NCI-H1105 treated with DMSO at 0.1 percent for 48 hours (cell line): ENCODE measurements at regions not wholly inside any gene's neighbourhood (a gene's known extent, or its start where the extent isn't known, plus 50 kb on each side); places are given as distances from the start of the nearest gene placed in this dataset.
"Not testable (repeated sequence)": the region's sequence is repeated elsewhere in the genome, so short reads cannot be mapped to it uniquely, and the experiment has no call there.

Source experiments
- DNase-seq: peaks from one replicate; lab custom pipeline; 2025; lab: John Stamatoyannopoulos, UW

- no peak for DNase-seq
Measured at GRCh38 chr14:39673270-39673711, 241.1 kb upstream of the FBXO33 start.

DNA sequence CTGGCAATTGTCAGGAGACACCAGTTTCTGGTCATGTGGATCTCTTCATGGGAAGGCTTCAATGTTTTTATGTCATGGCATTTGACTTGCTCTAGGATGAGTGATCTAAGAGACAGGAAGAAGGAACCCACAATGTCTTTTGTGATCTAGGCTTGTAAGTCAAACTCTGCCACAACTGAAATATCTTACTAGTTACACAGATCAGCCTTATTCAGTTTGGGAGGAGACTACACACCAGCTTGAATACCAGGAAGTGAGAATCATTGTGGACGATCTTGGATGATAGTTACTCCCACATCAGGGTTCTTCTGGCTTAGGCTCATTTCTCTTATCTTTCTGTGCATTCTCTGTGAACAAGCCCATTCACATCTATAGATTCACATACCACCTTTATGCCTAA, 236.2 kb upstream of the FBXO33 start:
- no peak for DNase-seq

GRCh38 chr14:39666386-39666785, 234.2 kb upstream of the FBXO33 start:
- DNase-seq: no peak

DNA sequence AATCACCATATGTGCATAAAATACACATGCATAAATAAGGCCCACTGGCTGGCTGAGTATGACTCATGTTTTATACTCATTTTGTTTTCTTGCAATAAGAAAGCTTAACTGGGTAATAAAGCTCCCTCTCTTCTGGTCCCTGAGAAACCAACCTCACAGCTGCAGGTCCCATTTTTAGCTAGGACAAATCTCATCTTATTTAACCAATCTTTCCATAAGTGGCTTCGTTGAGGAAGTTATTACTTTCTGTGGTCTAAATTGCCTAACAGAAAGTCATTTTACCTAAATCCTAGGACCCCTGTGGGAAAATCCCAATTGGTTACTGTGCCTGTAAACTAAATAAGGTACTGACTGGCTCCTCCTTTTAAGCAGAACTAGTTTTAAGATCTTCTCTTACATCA, 232.8 kb upstream of the FBXO33 start:
- DNase-seq: no peak

DNA sequence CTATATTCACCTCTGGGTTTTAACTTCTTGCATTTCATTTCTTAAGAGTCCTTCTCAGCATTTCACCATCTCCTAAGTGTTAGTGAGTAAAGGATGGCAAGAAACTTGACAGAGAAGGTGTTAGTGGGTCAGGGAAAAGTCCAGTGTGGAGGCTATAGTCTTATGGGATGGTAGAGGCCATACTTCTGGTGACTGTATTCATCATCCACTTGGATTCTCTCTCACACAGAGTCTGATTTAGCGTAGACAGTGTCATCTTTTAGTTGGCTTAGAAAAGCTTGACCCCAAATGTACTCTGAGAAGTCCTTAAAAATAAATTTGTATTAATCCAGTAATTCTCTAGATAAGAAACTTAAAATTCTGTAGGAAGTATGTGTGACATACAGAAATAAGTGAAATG, 232.4 kb upstream of the FBXO33 start:
- DNase-seq: no peak

GRCh38 chr14:39641224-39641623, 209.0 kb upstream of the FBXO33 start:
- DNase-seq: no peak

- not testable (repeated sequence) for DNase-seq
Measured at GRCh38 chr14:39639009-39639408, 206.8 kb upstream of the FBXO33 start.

DNA sequence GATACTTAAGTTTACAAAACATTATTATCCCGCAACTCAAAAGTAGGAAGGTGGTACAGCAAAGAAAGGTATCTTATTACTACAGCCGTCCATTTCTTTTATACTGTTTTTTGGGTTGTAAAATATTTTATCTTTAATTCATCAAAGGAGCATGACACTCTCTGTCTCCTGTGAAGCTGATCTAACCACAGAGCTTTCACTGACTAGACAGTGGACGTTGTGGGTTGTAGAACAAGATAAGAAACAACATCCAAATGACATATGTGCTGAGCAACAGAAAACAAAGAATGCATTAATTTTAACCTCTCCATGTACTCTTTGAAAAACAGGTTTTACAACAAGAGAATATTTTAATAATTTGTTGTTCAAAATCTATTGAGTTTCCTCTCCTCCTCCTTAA, 195.9 kb upstream of the FBXO33 start:
- no peak for DNase-seq

DNA sequence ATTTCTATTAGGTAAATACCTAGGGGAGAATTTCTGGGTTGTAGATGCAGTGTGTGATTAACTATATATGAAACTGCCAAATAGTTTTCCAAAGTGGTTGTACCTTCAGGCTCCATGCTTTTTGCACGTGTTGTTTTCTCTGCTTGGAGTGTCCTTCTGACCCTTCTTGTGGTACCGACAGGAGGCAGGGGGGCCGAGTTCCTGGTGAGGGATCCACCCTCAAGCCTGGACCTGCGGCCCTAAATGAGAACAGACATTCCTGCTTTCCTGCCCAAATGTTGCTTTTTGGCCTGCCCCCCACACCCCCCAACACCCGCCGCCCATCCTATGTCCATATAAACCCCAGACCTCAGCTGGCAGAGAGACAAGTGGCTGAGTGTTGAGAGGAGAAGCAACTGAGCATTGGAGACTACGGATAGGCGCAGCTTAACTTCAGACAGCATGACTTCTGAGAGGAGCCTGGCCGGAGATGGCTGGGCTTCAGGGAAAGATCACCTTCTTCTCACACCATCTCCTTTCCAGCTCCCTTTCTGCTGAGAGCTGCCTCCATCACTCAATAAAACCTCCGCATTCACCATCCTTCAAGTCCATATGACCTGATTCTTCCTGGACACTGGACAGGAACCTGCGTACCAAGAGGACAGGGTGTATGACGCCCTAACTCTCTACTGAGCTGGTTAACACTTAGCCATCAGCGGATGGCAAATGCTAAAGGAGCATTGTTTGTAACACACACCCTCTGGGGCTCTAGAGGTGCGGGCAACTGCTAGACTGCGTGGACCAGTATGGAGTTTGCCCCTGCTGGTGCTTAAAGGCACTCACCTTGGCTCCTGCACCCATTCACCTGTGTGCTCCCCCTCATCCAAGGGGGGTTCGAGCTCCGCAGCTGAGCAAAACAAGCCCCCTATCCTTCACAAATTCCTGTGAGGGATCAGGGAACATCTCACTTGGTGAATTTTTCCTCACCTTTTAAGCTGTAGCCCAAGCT, 194.7 kb upstream of the FBXO33 start:
- DNase-seq: no peak

- DNase-seq: no peak
Measured at GRCh38 chr14:39621678-39622077, 189.4 kb upstream of the FBXO33 start.

DNA sequence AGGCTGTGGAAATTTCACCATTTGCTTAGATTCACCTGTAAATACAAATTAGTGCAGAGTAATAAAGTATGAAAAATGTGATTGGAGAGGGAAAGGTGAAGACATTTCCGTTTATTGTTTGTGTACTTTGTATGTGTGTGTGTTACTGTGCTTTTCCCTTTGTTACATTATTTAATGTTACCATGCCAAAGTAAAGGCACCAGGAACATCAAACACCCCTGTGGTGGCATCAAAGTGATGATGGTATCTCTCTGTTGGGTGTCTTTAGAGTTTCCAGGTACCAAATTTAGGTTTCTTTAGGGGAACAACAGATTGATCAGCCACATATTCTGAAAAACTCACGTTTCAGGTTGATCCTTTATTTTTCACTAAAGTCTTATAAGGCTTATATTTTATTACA, 189.0 kb upstream of the FBXO33 start:
- no peak for DNase-seq

- no peak for DNase-seq
Measured at GRCh38 chr14:39617537-39617936, 185.3 kb upstream of the FBXO33 start.

DNA sequence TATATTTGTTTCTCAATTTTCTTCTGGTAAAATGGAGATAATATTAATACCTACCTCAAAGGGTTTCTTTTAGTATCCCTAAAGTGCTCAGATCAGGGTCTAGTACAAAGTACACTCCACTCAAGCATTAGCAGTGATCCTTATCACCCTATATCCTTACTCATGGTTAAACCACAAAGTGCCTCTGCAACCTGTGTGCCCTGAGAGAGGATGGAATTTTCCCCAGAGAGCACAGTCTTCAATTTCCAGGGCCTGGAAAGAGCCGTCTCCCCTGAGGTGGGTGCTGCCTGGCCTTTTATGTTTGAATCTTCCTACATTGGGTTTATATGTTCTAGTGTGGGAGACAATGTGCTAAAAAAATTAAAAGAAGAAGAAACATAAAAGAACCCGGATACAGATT, 183.1 kb upstream of the FBXO33 start:
- DNase-seq: no peak

- no peak for DNase-seq
Measured at GRCh38 chr14:39614297-39614923, 182.2 kb upstream of the FBXO33 start.

GRCh38 chr14:39609119-39609518, 176.9 kb upstream of the FBXO33 start:
- DNase-seq: no peak

- no peak for DNase-seq
Measured at GRCh38 chr14:39607978-39608377, 175.7 kb upstream of the FBXO33 start.

DNA sequence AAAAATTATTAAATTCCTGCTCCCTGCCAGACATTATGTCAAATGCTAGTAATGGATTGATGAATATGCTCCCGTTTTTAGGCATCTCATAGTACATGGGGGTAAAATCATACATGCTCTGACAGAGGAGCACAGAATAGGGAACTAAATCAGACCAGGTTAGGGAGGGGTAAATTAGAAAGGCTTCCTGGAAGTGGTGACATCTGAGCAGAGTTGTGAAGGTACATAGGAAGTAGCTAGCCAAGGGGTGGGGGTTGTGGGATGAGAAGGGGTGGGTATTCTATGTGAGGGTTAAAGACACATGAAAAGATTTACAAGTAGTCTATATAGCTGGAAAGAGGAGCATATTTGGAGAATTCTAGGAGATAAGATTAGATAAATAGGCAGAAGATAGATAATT, 171.7 kb upstream of the FBXO33 start:
- no peak for DNase-seq

DNA sequence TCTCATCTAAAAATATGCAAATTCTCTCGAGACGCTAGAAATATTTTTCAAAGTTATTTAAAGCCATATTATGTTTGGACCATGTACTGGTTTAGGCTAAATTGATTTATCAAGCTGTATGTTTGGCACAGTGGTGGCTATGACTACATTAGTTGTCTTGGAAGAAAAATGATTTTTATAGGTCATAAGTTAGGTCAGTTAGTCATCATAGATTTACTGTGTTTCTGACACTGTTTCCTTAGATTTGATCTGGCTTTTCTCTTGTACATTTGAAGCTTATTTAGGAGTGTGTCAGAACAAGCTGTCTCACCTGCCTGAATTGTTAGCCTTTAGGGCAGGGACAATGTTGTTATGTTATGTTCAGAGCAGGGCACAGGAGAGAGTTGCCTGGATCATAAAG, 161.1 kb upstream of the FBXO33 start:
- DNase-seq: no peak

DNA sequence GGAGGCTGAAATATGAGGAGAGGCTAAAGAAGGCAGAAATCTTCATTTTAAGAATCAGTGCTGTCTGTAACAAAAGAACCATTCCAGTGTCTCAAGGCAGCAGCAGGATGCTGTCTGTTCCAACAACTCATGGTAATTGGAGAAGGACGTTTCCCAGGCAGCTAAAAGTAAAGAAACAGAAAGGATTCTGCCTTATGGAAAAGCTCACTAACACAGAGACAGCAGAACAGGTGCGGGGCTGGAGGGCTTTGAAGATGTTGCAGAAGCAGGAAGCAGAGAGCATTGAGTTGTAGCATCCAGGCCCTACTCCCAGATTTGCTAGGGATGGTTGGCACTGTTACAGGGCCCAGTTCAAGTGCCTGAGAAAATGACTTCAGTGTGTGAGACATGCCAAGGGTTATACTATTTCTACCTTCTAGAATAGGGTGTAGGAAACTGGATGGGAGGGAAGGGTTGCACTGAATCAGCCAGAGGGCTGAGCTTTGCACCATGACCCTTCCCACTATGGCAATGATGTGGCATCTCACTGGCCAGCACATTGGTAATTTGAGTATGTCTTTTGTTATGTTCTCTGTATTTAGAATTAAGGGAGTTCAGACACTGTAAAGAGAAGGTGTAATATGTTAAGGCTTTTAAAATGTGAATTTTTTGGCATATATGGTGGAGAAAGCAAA, 160.0 kb upstream of the FBXO33 start:
- no peak for DNase-seq

DNA sequence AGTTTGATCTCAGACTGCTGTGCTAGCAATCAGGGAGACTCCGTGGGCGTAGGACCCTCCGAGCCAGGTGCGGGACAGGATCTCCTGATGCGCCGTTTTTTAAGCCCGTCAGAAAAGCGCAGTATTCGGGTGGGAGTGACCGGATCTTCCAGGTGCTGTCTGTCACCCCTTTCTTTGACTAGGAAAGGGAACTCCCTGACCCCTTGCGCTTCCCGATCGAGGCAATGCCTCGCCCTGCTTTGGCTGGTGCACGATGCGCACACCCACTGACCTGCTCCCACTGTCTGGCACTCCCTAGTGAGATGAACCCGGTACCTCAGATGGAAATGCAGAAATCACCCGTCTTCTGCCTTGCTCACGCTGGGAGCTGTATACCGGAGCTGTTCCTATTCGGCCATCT, 157.6 kb upstream of the FBXO33 start:
- not testable (repeated sequence) for DNase-seq

DNA sequence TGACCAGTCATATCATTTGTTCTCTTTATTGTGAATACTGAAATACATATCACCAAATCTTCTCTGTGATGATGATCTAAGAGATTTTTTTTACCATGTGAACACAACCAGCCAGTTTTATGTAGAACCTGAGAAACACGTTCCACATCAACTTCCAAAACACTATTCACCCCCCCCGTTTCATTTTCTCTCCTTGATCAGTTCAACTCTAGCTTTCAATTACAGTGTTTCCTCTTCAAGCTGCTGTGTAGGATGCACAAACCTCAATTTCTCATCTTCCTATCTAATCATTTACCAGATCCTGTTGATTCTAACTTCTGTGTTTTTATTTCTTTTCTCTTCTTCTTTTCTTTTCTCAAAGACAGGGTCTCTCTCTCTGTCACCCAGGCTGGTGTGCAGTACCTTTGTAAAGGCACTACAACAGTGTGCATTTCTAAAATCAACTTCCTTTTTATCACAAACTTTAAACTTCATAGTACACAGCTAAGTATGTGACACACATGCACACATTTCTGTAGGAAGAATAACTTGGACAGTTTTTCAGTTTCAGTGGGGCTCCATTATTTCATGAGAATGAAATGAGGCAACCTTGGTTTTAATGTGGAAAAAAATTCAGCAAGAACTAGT, 149.9 kb upstream of the FBXO33 start:
- no peak for DNase-seq

- peak; percentile 29 for DNase-seq
Measured at GRCh38 chr14:39581474-39581873, 149.2 kb upstream of the FBXO33 start.
